ENCODE measurements at regions not wholly inside any gene's neighbourhood (a gene's known extent, or its start where the extent isn't known, plus 50 kb on each side); places are given as distances from the start of the nearest gene placed in this dataset.

GRCh38 chr21:23900727-23901126 is 1706.6 kb downstream of the MRPL39 start:
- TF ChIP-seq POLR2A (IDR thresholded peaks at IDR 0.05) (no peak), CTCF (IDR thresholded peaks at IDR 0.05) (no peak)

Data from lower leg skin (tissue), 3 donors.